HCT116 (cell line): ENCODE measurements at regions not wholly inside any gene's neighbourhood (a gene's known extent, or its start where the extent isn't known, plus 50 kb on each side); places are given as distances from the start of the nearest gene placed in this dataset.

Source experiments
- ATAC-seq: fragments of 200-7000 bp; cut with Tn5 transposase; 2 replicates; pipeline ENCODE4 v1.9.1; 2020; ENCODE audit warnings: mild to moderate bottlenecking, moderate library complexity
- BruUV-seq: library from RNA; stranded (reverse); fragments of 400-500 nt; replicated peaks from 2 replicates; lab custom pipeline; 2021; lab: Mats Ljungman, UMichigan
- CTCF ChIA-PET: fragments of 300-600 bp; sonication (Branson Sonifier 250); formaldehyde crosslinking; loops from one replicate; lab custom pipeline; 2021; ENCODE audit warnings: antibody characterized with exemption; lab: Charles Lee
- POLR2A ChIA-PET: fragments of 300-600, 350-600 bp; sonication (Branson Sonifier 250); formaldehyde crosslinking; loops from one replicate; lab custom pipeline; 2021; ENCODE audit warnings: antibody characterized with exemption; lab: Charles Lee
- RAD21 ChIA-PET, 2 experiments: fragments of 300-600 bp; sonication (Branson Sonifier 250); formaldehyde crosslinking; loops; one replicate each; lab custom pipeline; 2023; ENCODE audit warnings: low total read pairs in 2 of 2; ENCODE audit not compliant: uncharacterized antibody in 2 of 2, unreplicated experiment in 2 of 2, low non-redundant PET in 1 of 2; lab: Charles Lee
- DNase-seq: peaks from one replicate; pipeline ENCODE4 v3.0.0-alpha.2; 2010; ENCODE audit warnings: low read depth, low spot score
- H2AFZ ChIP-seq: fragments of 200-600 bp; shearing (Covaris generic), sonication (generic); 2 replicates; pipeline ENCODE4 v1.6.1; 2017; ENCODE audit warnings: low read depth, mixed run types, mixed read lengths, antibody characterized with exemption, low read length; ENCODE audit not compliant: poor library complexity, severe bottlenecking
- H3K27ac ChIP-seq: 2 replicates; pipeline ENCODE4 v1.5.1; 2012; ENCODE audit warnings: low read depth, low read length
- H3K27me3 ChIP-seq: fragments of 200-600 bp; sonication (generic); 2 replicates; pipeline ENCODE4 v1.6.1; 2016; ENCODE audit warnings: mixed run types, low read length, mixed read lengths; ENCODE audit not compliant: insufficient read depth
- H3K36me3 ChIP-seq, 2 experiments: fragments of 200-500 bp in 1 of 2; fragments of 200-600 bp in 1 of 2; sonication (Bioruptor generic) in 1 of 2; sonication (generic) in 1 of 2; 2 replicates each; pipeline versions ENCODE4 v1.5.1 to v1.6.1; 2014 to 2016; ENCODE audit warnings: low read length in 2 of 2, inconsistent platforms in 1 of 2, mixed read lengths in 1 of 2, mixed run types in 1 of 2; ENCODE audit not compliant: insufficient read depth in 2 of 2, control insufficient read depth in 1 of 2
- H3K4me1 ChIP-seq, 2 experiments: fragments of 200-600 bp in 1 of 2; sonication (generic) in 1 of 2; 2 replicates each; pipeline versions ENCODE4 v1.5.1 to v1.6.1; 2012 to 2017; ENCODE audit warnings: low read length in 2 of 2, inconsistent platforms in 1 of 2, mild to moderate bottlenecking in 1 of 2, mixed read lengths in 1 of 2, mixed run types in 1 of 2, moderate library complexity in 1 of 2; ENCODE audit not compliant: insufficient read depth in 2 of 2, control insufficient read depth in 1 of 2
- H3K4me2 ChIP-seq: fragments of 200-600 bp; sonication (generic); 2 replicates; pipeline ENCODE4 v1.6.1; 2017; ENCODE audit warnings: mixed run types, low read length, mixed read lengths
- H3K4me3 ChIP-seq, 2 experiments: fragments of 200-600 bp in 1 of 2; sonication (generic) in 1 of 2; replicated peaks in 1 of 2; 2 replicates each; pipeline ENCODE4 v1.5.1; 2011 to 2016; ENCODE audit warnings: low read length in 2 of 2, control low read depth in 1 of 2, low read depth in 1 of 2, mild to moderate bottlenecking in 1 of 2, mixed read lengths in 1 of 2, mixed run types in 1 of 2
- H3K79me2 ChIP-seq: fragments of 200-600 bp; sonication (generic); 2 replicates; pipeline ENCODE4 v1.6.1; 2017; ENCODE audit warnings: mild to moderate bottlenecking, mixed run types, low read length, moderate library complexity, mixed read lengths; ENCODE audit not compliant: insufficient read depth
- H3K9ac ChIP-seq: fragments of 200-600 bp; sonication (generic); 2 replicates; pipeline ENCODE4 v1.6.1; 2016; ENCODE audit warnings: low read length, mixed read lengths
- H3K9me2 ChIP-seq: fragments of 200-600 bp; sonication (generic), shearing (Covaris generic); 2 replicates; pipeline ENCODE4 v1.6.1; 2017; ENCODE audit warnings: mixed run types, mild to moderate bottlenecking, moderate library complexity; ENCODE audit not compliant: insufficient read depth
- H3K9me3 ChIP-seq, 2 experiments: fragments of 200-500 bp in 1 of 2; fragments of 200-600 bp in 1 of 2; sonication (Bioruptor generic) in 1 of 2; sonication (generic) in 1 of 2; 2 replicates each; pipeline ENCODE4 v1.6.1; 2014 to 2017; ENCODE audit warnings: low read length in 2 of 2, mixed read lengths in 2 of 2, inconsistent platforms in 1 of 2, low read depth in 1 of 2, mild to moderate bottlenecking in 1 of 2, mixed run types in 1 of 2, moderate library complexity in 1 of 2; ENCODE audit not compliant: control insufficient read depth in 1 of 2, insufficient read depth in 1 of 2
- H4K20me1 ChIP-seq: fragments of 200-600 bp; sonication (generic), shearing (Covaris generic); 2 replicates; pipeline ENCODE4 v1.6.1; 2017; ENCODE audit warnings: mixed run types, mild to moderate bottlenecking, moderate library complexity; ENCODE audit not compliant: insufficient read depth
- ATF3 ChIP-seq: IDR thresholded peaks from 2 replicates; pipeline ENCODE4 v1.6.1; 2012
- CBX3 ChIP-seq: IDR thresholded peaks from 2 replicates; pipeline ENCODE4 v1.6.1; 2012; ENCODE audit warnings: low read depth
- EGR1 ChIP-seq: IDR thresholded peaks from 2 replicates; pipeline ENCODE4 v1.6.1; 2012; ENCODE audit warnings: low read depth
- JUND ChIP-seq: IDR thresholded peaks from 2 replicates; pipeline ENCODE4 v1.6.1; 2012
- SRF ChIP-seq: IDR thresholded peaks from 2 replicates; pipeline ENCODE4 v1.6.1; 2012; ENCODE audit warnings: low read depth
- ZNF274 ChIP-seq: fragments of 200-500 bp; sonication (Bioruptor generic); IDR thresholded peaks from 2 replicates; pipeline ENCODE4 v1.6.1; 2014; ENCODE audit warnings: mild to moderate bottlenecking, low read depth, low read length, inconsistent platforms
- intact Hi-C: fragments of 100-400 bp; cut with micrococcal nuclease; formaldehyde crosslinking; loops from 2 replicates; pipeline ENCODE4 v1.10.0; 2022
- TF ChIP-seq, protein P1 (sequence below): IDR thresholded peaks from 2 replicates; pipeline ENCODE4 v1.6.1; 2012
- TF ChIP-seq, protein P2 (sequence below), 3 experiments: fragments of 200-600 bp in 1 of 3; sonication (generic) in 1 of 3; IDR thresholded peaks in 2 of 3; conservative IDR thresholded peaks in 1 of 3; 2 replicates each; pipeline ENCODE4 v1.5.1; 2012 to 2017; ENCODE audit warnings: low read depth in 2 of 3, low read length in 2 of 3, antibody characterized with exemption in 1 of 3, borderline replicate concordance in 1 of 3, control low read depth in 1 of 3, mild to moderate bottlenecking in 1 of 3, mixed read lengths in 1 of 3, mixed run types in 1 of 3, moderate library complexity in 1 of 3; ENCODE audit not compliant: insufficient read depth in 1 of 3

GRCh38 chr9:21689854-21690253, 112.6 kb upstream of the MTAP start:
- ChIA-PET POLR2A (interaction anchor here (0.8 to 11.4 kb wide), 19 partner anchors 9 to 135 kb away, joined by 3 to 154 read pairs (median 6); partner anchors contain the start of gene MTAP), CTCF (interaction anchor here (1.8 kb wide), 1 partner anchor 99 kb away, joined by 5 read pairs; no protein-coding TSS in a partner anchor), RAD21 (no interaction called here)
- H3K9ac ChIP-seq = peak overlapping the region; percentile 71
- H3K79me2 ChIP-seq = peaks cover 69% of the 10 kb centered on the region
- H4K20me1 ChIP-seq = no peaks in the 10 kb centered on the region
- BruUV-seq = no TSS peak
- TF ChIP-seq, protein P1, sequence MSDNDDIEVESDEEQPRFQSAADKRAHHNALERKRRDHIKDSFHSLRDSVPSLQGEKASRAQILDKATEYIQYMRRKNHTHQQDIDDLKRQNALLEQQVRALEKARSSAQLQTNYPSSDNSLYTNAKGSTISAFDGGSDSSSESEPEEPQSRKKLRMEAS = no peak
- TF ChIP-seq CBX3 (no peak), SRF (no peak), JUND (no peak), EGR1 (no peak), ATF3 (no peak), ZNF274 (no peak)
- TF ChIP-seq, protein P2, sequence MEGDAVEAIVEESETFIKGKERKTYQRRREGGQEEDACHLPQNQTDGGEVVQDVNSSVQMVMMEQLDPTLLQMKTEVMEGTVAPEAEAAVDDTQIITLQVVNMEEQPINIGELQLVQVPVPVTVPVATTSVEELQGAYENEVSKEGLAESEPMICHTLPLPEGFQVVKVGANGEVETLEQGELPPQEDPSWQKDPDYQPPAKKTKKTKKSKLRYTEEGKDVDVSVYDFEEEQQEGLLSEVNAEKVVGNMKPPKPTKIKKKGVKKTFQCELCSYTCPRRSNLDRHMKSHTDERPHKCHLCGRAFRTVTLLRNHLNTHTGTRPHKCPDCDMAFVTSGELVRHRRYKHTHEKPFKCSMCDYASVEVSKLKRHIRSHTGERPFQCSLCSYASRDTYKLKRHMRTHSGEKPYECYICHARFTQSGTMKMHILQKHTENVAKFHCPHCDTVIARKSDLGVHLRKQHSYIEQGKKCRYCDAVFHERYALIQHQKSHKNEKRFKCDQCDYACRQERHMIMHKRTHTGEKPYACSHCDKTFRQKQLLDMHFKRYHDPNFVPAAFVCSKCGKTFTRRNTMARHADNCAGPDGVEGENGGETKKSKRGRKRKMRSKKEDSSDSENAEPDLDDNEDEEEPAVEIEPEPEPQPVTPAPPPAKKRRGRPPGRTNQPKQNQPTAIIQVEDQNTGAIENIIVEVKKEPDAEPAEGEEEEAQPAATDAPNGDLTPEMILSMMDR (IDR thresholded peaks at IDR 0.05 in 2 of 3, conservative IDR thresholded peaks at IDR 0.05 in 1 of 3; ENCODE audit: borderline replicate concordance in 1 of 3, insufficient read depth in 1 of 3, low read depth in 2 of 3, low read length in 2 of 3) = no peak
- no peak overlapping the region for H3K4me3 ChIP-seq
- no peaks in the 10 kb centered on the region for H3K9me2 ChIP-seq
- no peak for ATAC-seq
- no peak for DNase-seq
- peak overlapping the region; percentile 54 for H3K4me2 ChIP-seq
- no peaks in the 10 kb centered on the region for H3K27me3 ChIP-seq
- H3K4me1 ChIP-seq = peaks cover 82 to 90% of the 10 kb centered on the region in 2 experiments
- H3K27ac ChIP-seq = peak overlapping the region; percentile 99
- H3K9me3 ChIP-seq = no peaks in the 10 kb centered on the region
- H2AFZ ChIP-seq = no peak overlapping the region
- H3K36me3 ChIP-seq = no peaks in the 10 kb centered on the region
- intact Hi-C loops = no loop called here
